ENCODE measurements at regions not wholly inside any gene's neighbourhood (a gene's known extent, or its start where the extent isn't known, plus 50 kb on each side); places are given as distances from the start of the nearest gene placed in this dataset.

GRCh38 chr17:71304498-71305158 is 816.2 kb upstream of the SOX9 start:
- TF ChIP-seq CTCF (IDR thresholded peaks at IDR 0.05; ENCODE audit: insufficient read depth, low read length, poor library complexity, severe bottlenecking) = no peak
- no peak for TF ChIP-seq EZH2phosphoT487 (conservative IDR thresholded peaks at IDR 0.05; ENCODE audit: low read length)
